H54 (cell line): ENCODE measurements at regions not wholly inside any gene's neighbourhood (a gene's known extent, or its start where the extent isn't known, plus 50 kb on each side); places are given as distances from the start of the nearest gene placed in this dataset.
"Not testable (repeated sequence)": the region's sequence is repeated elsewhere in the genome, so short reads cannot be mapped to it uniquely, and the experiment has no call there.

Source experiments
- DNase-seq: peaks from one replicate; pipeline ENCODE4 v3.0.0; 2011; ENCODE audit warnings: low spot score, mixed read lengths; ENCODE audit not compliant: insufficient read length
- FAIRE-seq: peaks from 3 replicates; lab custom pipeline; 2011; peaks lifted over from hg19 to GRCh38; lab: Jason Lieb, UNC
- POLR2A ChIP-seq: IDR thresholded peaks from 2 replicates; pipeline ENCODE4 v1.6.1; 2011; ENCODE audit warnings: low read depth, mild to moderate bottlenecking, low read length

- DNase-seq (no peak), FAIRE-seq (peak; percentile 11)
- no peak for TF ChIP-seq POLR2A
Observed at GRCh38 chr2:18959200-18959599, 369.8 kb upstream of the NT5C1B start.

DNA sequence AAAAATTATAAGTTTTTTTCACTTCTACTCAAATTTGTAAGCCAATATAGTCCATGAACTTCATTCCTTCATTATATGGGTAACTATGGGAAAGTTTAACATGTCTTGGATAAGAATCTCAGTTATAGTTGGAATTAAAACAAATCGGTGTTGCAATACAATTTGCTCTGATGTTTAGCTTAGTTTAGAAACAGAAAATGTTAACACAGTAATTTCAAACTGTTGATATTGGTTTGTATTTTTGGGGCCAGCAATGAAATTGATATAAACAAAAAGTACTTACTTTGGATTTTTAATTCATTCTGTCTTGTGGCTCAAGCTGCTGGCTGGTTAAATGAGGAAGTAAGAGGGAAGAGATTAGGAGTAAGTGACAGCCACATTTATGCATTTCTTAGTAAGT is 368.5 kb upstream of the NT5C1B start:
- TF ChIP-seq POLR2A, result no peak
- FAIRE-seq, result no peak
- DNase-seq, result no peak

- FAIRE-seq (no peak), DNase-seq (no peak)
- no peak for TF ChIP-seq POLR2A
Observed at GRCh38 chr2:18950361-18950851, 361.0 kb upstream of the NT5C1B start.

GRCh38 chr2:18949871-18950270 is 360.5 kb upstream of the NT5C1B start:
- FAIRE-seq (no peak), DNase-seq (no peak)
- TF ChIP-seq POLR2A, result no peak

- no peak for TF ChIP-seq POLR2A
- FAIRE-seq (no peak), DNase-seq (no peak)
Observed at GRCh38 chr2:18940184-18940583, 350.8 kb upstream of the NT5C1B start.

DNA sequence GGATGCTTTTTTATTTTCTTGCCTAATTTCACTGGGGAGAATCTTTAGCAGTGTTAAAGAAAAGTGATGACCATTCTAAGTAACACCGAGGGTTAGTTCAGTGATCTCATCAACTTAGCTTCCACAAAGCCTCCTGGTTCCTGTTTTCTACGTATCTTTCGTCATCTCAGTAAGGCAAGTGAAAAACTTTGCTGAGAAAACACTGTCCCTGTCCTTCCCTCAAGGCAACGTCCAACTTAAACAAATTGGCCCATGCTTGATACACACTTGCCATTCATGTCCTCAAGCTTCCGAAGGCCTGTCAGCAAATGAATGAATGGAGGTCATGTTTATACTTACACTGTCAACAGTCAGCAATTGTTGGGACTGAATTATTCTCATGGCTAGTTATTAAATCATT is 350.4 kb upstream of the NT5C1B start:
- FAIRE-seq, result peak; percentile 33
- not testable (repeated sequence) for DNase-seq

- no peak for TF ChIP-seq POLR2A
- DNase-seq (no peak), FAIRE-seq (no peak)
Observed at GRCh38 chr2:18934886-18935285, 345.5 kb upstream of the NT5C1B start.

GRCh38 chr2:18932853-18933252 is 343.5 kb upstream of the NT5C1B start:
- no peak for DNase-seq
- FAIRE-seq, result no peak
- TF ChIP-seq POLR2A, result no peak

DNA sequence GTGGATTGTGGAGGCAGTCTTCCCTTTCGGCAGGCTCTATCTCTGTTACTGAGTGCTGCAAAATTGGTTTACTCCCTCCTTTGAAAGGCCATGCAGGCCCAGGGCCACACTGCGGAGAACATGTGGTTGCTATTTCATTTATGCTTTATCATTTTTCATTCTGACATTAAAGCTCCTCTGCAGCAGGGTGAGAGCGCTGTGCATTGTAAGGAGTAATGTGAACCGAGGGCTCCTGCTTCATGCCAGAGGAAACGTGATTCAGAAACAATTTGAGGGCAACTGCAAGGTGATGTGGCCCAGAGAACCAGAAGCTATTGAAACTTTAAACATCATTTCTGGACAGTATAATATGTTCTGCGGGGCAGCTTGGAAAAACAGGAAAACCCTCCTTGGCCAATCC is 341.6 kb upstream of the NT5C1B start:
- DNase-seq, result no peak
- TF ChIP-seq POLR2A, result no peak

DNA sequence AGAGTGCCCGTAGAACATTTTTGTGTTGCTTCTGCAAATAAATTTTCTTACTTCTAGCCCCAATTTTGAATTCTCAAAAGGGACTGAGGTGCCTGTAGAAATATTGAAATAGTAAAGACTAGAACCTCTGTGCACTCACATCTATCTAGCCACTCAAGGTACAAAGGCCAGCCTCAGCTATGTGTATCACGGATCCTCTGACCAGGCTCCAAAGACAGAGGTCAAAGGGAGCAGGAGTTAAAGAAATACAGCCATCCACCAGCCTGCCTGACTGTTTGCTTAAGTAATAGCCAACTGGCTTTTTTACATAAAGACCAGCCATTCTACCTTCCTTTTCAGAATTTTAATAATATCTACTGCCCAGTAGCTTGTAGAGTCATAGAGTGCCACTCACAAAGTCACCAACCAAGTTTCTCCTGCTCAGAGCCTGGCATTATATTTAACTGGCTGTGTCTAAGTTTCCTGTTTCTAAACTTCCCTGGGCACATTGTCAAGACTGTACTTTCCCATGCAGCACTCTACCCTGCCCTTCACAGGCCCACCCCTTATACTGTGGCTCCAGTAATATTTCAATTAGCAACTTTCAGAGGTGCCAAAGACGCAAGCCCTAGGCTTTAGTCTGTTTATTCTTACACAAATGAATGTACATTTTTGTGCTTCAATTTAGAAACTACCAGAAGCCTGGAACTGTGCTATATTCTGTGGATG is 338.3 kb upstream of the NT5C1B start:
- no peak for FAIRE-seq
- no peak for DNase-seq
- no peak for TF ChIP-seq POLR2A

More for the DNA sequence above, 341.6 kb upstream of the NT5C1B start:
- no peak for FAIRE-seq

GRCh38 chr2:18926631-18927524 is 337.5 kb upstream of the NT5C1B start:
- DNase-seq (no peak), FAIRE-seq (no peak)
- TF ChIP-seq POLR2A, result no peak

DNA sequence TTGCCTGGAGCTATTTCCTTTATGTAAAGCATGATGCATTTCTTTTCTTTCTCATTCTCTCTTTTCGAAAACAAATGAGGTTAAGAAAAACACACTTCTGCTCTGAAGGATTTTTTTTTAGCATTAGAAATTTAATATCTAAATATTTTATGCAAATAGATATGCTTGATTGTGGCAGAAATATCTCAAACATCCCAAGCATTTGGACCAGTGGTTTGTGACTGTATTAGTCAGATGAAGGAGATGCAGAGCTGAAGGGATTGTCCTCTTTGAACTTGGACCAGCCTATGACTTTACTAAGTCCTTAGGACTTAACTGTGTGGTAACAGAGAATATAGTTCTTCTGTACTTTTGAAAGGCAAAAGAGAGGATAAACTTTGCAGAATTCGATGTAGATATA is 335.9 kb upstream of the NT5C1B start:
- TF ChIP-seq POLR2A, result no peak
- peak; percentile 57 for FAIRE-seq
- DNase-seq, result no peak

DNA sequence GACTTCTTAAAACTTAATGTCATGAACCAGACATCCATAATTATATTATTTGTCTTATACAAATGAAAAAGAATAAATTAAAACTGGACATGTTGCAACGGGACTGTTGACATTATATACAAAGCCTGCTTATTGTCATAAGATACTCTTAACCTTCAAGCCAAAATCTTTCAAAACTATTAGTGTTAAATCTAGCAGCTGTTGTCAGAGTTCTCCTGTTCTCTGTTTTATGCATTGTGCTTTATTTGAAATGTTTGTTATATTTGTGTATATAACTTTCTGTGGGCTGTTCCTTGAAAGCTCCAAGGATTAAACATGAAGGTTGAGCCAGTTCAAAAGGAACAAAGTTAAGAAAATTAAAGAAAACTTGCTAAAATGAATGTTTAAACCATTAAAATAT is 335.5 kb upstream of the NT5C1B start:
- TF ChIP-seq POLR2A, result no peak
- FAIRE-seq (no peak), DNase-seq (no peak)

- DNase-seq (no peak), FAIRE-seq (no peak)
- TF ChIP-seq POLR2A, result no peak
Observed at GRCh38 chr2:18924386-18924785, 335.0 kb upstream of the NT5C1B start.
